Thymus (tissue), 11 donors: ENCODE measurements at regions not wholly inside any gene's neighbourhood (a gene's known extent, or its start where the extent isn't known, plus 50 kb on each side); places are given as distances from the start of the nearest gene placed in this dataset.

Source experiments
- DNase-seq, 9 donors: peaks; one replicate each; pipeline ENCODE4 v3.0.0-alpha.2; 2013; ENCODE audit warnings: low spot score in 9 of 9, low read depth in 6 of 9, missing footprints in 1 of 9
- H3K27ac ChIP-seq, 2 donors: one replicate each; pipeline ENCODE4 v1.5.1; 2013; ENCODE audit warnings: control low read depth in 1 of 2, low read depth in 1 of 2, low read length in 1 of 2, mild to moderate bottlenecking in 1 of 2, moderate library complexity in 1 of 2
- H3K27me3 ChIP-seq, 2 donors: one replicate each; pipeline ENCODE4 v1.5.1; 2013; ENCODE audit warnings: low read length in 1 of 2; ENCODE audit not compliant: control insufficient read depth in 2 of 2, insufficient read depth in 1 of 2
- H3K36me3 ChIP-seq, 2 donors: one replicate each; pipeline ENCODE4 v1.5.1; 2013; ENCODE audit warnings: low read length in 1 of 2, mild to moderate bottlenecking in 1 of 2, moderate library complexity in 1 of 2; ENCODE audit not compliant: control insufficient read depth in 2 of 2, insufficient read depth in 2 of 2
- H3K4me1 ChIP-seq, 2 donors: one replicate each; pipeline ENCODE4 v1.5.1; 2013; ENCODE audit warnings: low read length in 2 of 2; ENCODE audit not compliant: control insufficient read depth in 2 of 2, insufficient read depth in 2 of 2
- H3K4me3 ChIP-seq, 2 donors: one replicate each; pipeline ENCODE4 v1.5.1; 2013; ENCODE audit warnings: low read length in 2 of 2, control low read depth in 1 of 2, mild to moderate bottlenecking in 1 of 2
- H3K9me3 ChIP-seq, 2 donors: one replicate each; pipeline ENCODE4 v1.5.1; 2013; ENCODE audit warnings: low read length in 1 of 2, mild to moderate bottlenecking in 1 of 2; ENCODE audit not compliant: control insufficient read depth in 2 of 2, insufficient read depth in 1 of 2
- WGBS: extraction: QIAGEN DNeasy Blood & Tissue Kit; methylation state at CpG from one replicate; pipeline ENCODE4 v1.1.7; 2013; 5-methylcytosine and 5-hydroxymethylcytosine counted together
- donor health status: healthy.

- WGBS = 76% methylated on average over 3 of the region's 3 CpGs
- Histone ChIP-seq H3K27me3 (no peaks in the 10 kb centered on the region), H3K27ac (no peak overlapping the region), H3K36me3 (no peaks in the 10 kb centered on the region), H3K4me3 (no peak overlapping the region), H3K9me3 (no peaks in the 10 kb centered on the region), H3K4me1 (no peaks in the 10 kb centered on the region)
- no peak for DNase-seq
Observed at GRCh38 chr18:51765606-51766360, 568.3 kb upstream of the MEX3C start.

- Histone ChIP-seq H3K4me1 (no peaks in the 10 kb centered on the region), H3K27me3 (no peaks in the 10 kb centered on the region), H3K27ac (no peak overlapping the region), H3K4me3 (no peak overlapping the region), H3K36me3 (no peaks in the 10 kb centered on the region), H3K9me3 (no peaks in the 10 kb centered on the region)
- DNase-seq = no peak
- WGBS = 89% methylated on average over 1 of the region's 1 CpG
Observed at GRCh38 chr18:51767293-51767692, 569.8 kb upstream of the MEX3C start.

- DNase-seq = no peak
- WGBS = 91% methylated on average over 4 of the region's 4 CpGs
- H3K9me3 ChIP-seq = no peaks in the 10 kb centered on the region
Observed at GRCh38 chr18:51778115-51778514, 561.9 kb upstream of the DCC start.

GRCh38 chr18:51789871-51790270 lies 550.1 kb upstream of the DCC start:
- H3K36me3 ChIP-seq = no peaks in the 10 kb centered on the region
- H3K9me3 ChIP-seq = no peaks in the 10 kb centered on the region
- H3K27ac ChIP-seq = no peak overlapping the region
- H3K4me1 ChIP-seq = no peaks in the 10 kb centered on the region
- no peak for DNase-seq
- H3K4me3 ChIP-seq = no peak overlapping the region
- no peaks in the 10 kb centered on the region for H3K27me3 ChIP-seq
- 94% methylated on average over 1 of the region's 1 CpG for WGBS

More at GRCh38 chr18:51778115-51778514, 561.9 kb upstream of the DCC start:
- no peak overlapping the region for H3K4me3 ChIP-seq
- no peak overlapping the region for H3K27ac ChIP-seq
- no peaks in the 10 kb centered on the region for H3K36me3 ChIP-seq
- H3K4me1 ChIP-seq = no peaks in the 10 kb centered on the region
- H3K27me3 ChIP-seq = no peaks in the 10 kb centered on the region

GRCh38 chr18:51801514-51801913 lies 538.5 kb upstream of the DCC start:
- Histone ChIP-seq H3K27me3 (no peaks in the 10 kb centered on the region), H3K36me3 (no peaks in the 10 kb centered on the region), H3K9me3 (no peaks in the 10 kb centered on the region), H3K4me3 (no peak overlapping the region), H3K4me1 (no peaks in the 10 kb centered on the region), H3K27ac (no peak overlapping the region)
- WGBS = 98% methylated on average over 1 of the region's 1 CpG
- no peak for DNase-seq

GRCh38 chr18:51802569-51803428 lies 537.2 kb upstream of the DCC start:
- 98% methylated on average over 4 of the region's 4 CpGs for WGBS
- H3K27ac ChIP-seq = no peak overlapping the region

GRCh38 chr18:51807336-51807735 lies 532.7 kb upstream of the DCC start:
- WGBS = 67% methylated on average over 2 of the region's 2 CpGs
- no peaks in the 10 kb centered on the region for H3K4me1 ChIP-seq
- DNase-seq = no peak
- H3K27me3 ChIP-seq = no peaks in the 10 kb centered on the region
- no peaks in the 10 kb centered on the region for H3K9me3 ChIP-seq
- H3K36me3 ChIP-seq = no peaks in the 10 kb centered on the region
- no peak overlapping the region for H3K4me3 ChIP-seq
- H3K27ac ChIP-seq = no peak overlapping the region

More at GRCh38 chr18:51802569-51803428, 537.2 kb upstream of the DCC start:
- H3K4me1 ChIP-seq = no peaks in the 10 kb centered on the region
- H3K36me3 ChIP-seq = no peaks in the 10 kb centered on the region
- no peak overlapping the region for H3K4me3 ChIP-seq
- no peaks in the 10 kb centered on the region for H3K9me3 ChIP-seq
- H3K27me3 ChIP-seq = no peaks in the 10 kb centered on the region
- DNase-seq = no peak

- Histone ChIP-seq H3K4me3 (no peak overlapping the region), H3K4me1 (no peaks in the 10 kb centered on the region), H3K27ac (no peak overlapping the region), H3K36me3 (no peaks in the 10 kb centered on the region), H3K9me3 (no peaks in the 10 kb centered on the region), H3K27me3 (no peaks in the 10 kb centered on the region)
- WGBS = 99% methylated on average over 2 of the region's 2 CpGs
- no peak for DNase-seq
Observed at GRCh38 chr18:51811883-51812282, 528.1 kb upstream of the DCC start.

- no peaks in the 10 kb centered on the region for H3K27me3 ChIP-seq
- no peaks in the 10 kb centered on the region for H3K36me3 ChIP-seq
- no peaks in the 10 kb centered on the region for H3K4me1 ChIP-seq
- no peak for DNase-seq
- WGBS = 90% methylated on average over 2 of the region's 2 CpGs
- H3K4me3 ChIP-seq = no peak overlapping the region
- H3K9me3 ChIP-seq = no peaks in the 10 kb centered on the region
- H3K27ac ChIP-seq = no peak overlapping the region
Observed at GRCh38 chr18:51813740-51814139, 526.3 kb upstream of the DCC start.
